IMR-90 (cell line): ENCODE measurements at regions not wholly inside any gene's neighbourhood (a gene's known extent, or its start where the extent isn't known, plus 50 kb on each side); places are given as distances from the start of the nearest gene placed in this dataset.

Source experiments
- ATAC-seq: fragments of 200-7000 bp; cut with Tn5 transposase; 2 replicates; pipeline ENCODE4 v1.9.1; 2020; ENCODE audit warnings: low read depth, mild to moderate bottlenecking, moderate library complexity
- BruUV-seq: library from RNA; stranded (reverse); fragments of 400-500 nt; replicated peaks from 2 replicates; lab custom pipeline; 2021; lab: Mats Ljungman, UMichigan
- CTCF ChIA-PET: fragments of 300-600 bp; formaldehyde crosslinking; extraction: SDS; loops from one replicate; lab custom pipeline; 2021; ENCODE audit warnings: antibody characterized with exemption; lab: Yijun Ruan, JAX
- POLR2A ChIA-PET: fragments of 300-600 bp; sonication (Branson Sonifier 250); formaldehyde crosslinking; loops from one replicate; lab custom pipeline; 2022; ENCODE audit warnings: antibody characterized with exemption; ENCODE audit not compliant: unreplicated experiment; lab: Charles Lee
- DNase-seq: peaks from one replicate; pipeline ENCODE4 v3.0.0; 2013
- H2AFZ ChIP-seq: replicated peaks from 2 replicates; pipeline ENCODE3; 2013; ENCODE audit warnings: low read length, mild to moderate bottlenecking; ENCODE audit not compliant: poor library complexity
- H2AK5ac ChIP-seq: 2 replicates; pipeline ENCODE4 v1.6.1; 2013; ENCODE audit warnings: low read depth, low read length, inconsistent platforms
- H2AK9ac ChIP-seq: replicated peaks from 2 replicates; pipeline ENCODE3; 2013; ENCODE audit warnings: mild to moderate bottlenecking, low read depth, low read length, moderate library complexity; ENCODE audit not compliant: poor library complexity
- H2BK120ac ChIP-seq: 2 replicates; pipeline ENCODE4 v1.6.1; 2013; ENCODE audit warnings: low read depth, low read length, inconsistent platforms
- H2BK15ac ChIP-seq: 3 replicates; pipeline ENCODE4 v1.6.1; 2013; ENCODE audit warnings: low read depth, low read length, inconsistent platforms
- H2BK20ac ChIP-seq: 2 replicates; pipeline ENCODE4 v1.6.1; 2013; ENCODE audit warnings: low read depth, mild to moderate bottlenecking, inconsistent platforms, low read length, moderate library complexity
- H2BK5ac ChIP-seq: 2 replicates; pipeline ENCODE4 v1.6.1; 2013; ENCODE audit warnings: mild to moderate bottlenecking, low read depth, low read length, inconsistent platforms; ENCODE audit not compliant: poor library complexity, severe bottlenecking
- H3K14ac ChIP-seq: replicated peaks from 2 replicates; pipeline ENCODE4 v1.6.1; 2013; ENCODE audit warnings: low read depth, low read length, inconsistent platforms
- H3K18ac ChIP-seq: 2 replicates; pipeline ENCODE4 v1.6.1; 2013; ENCODE audit warnings: low read depth, low read length, control low read depth
- H3K23ac ChIP-seq: 2 replicates; pipeline ENCODE4 v1.6.1; 2013; ENCODE audit warnings: low read depth, low read length, inconsistent platforms
- H3K27ac ChIP-seq: 2 replicates; pipeline ENCODE4 v1.5.1; 2013; ENCODE audit warnings: mild to moderate bottlenecking, control low read depth, low read length; ENCODE audit not compliant: insufficient read depth
- H3K27me3 ChIP-seq: 2 replicates; pipeline ENCODE4 v1.6.1; 2013; ENCODE audit warnings: low read length; ENCODE audit not compliant: control insufficient read depth, insufficient read depth
- H3K36me3 ChIP-seq: 2 replicates; pipeline ENCODE4 v1.6.1; 2013; ENCODE audit warnings: low read length, mixed read lengths; ENCODE audit not compliant: control insufficient read depth, insufficient read depth
- H3K4ac ChIP-seq: 2 replicates; pipeline ENCODE4 v1.6.1; 2013; ENCODE audit warnings: low read depth, low read length, inconsistent platforms
- H3K4me1 ChIP-seq: 2 replicates; pipeline ENCODE4 v1.6.1; 2013; ENCODE audit warnings: low read length, mixed read lengths; ENCODE audit not compliant: control insufficient read depth, insufficient read depth
- H3K4me2 ChIP-seq: 2 replicates; pipeline ENCODE4 v1.6.1; 2013; ENCODE audit warnings: low read depth, mild to moderate bottlenecking, control low read depth, low read length, moderate library complexity
- H3K4me3 ChIP-seq: 2 replicates; pipeline ENCODE4 v1.5.1; 2013; ENCODE audit warnings: low read depth, mild to moderate bottlenecking, control low read depth, low read length, moderate library complexity; ENCODE audit not compliant: insufficient read depth
- H3K56ac ChIP-seq: 2 replicates; pipeline ENCODE4 v1.6.1; 2013; ENCODE audit warnings: low read length, inconsistent platforms; ENCODE audit not compliant: insufficient read depth; ENCODE audit errors: extremely low read depth
- H3K79me1 ChIP-seq, 2 experiments: 2 replicates each; pipeline ENCODE4 v1.6.1; 2013; ENCODE audit warnings: low read length in 2 of 2, inconsistent platforms in 1 of 2, low read depth in 1 of 2
- H3K9ac ChIP-seq: 2 replicates; pipeline ENCODE4 v1.6.1; 2013; ENCODE audit warnings: low read depth, low read length, control low read depth
- H3K9me1 ChIP-seq: 2 replicates; pipeline ENCODE4 v1.6.1; 2013; ENCODE audit warnings: low read length, inconsistent platforms; ENCODE audit not compliant: insufficient read depth
- H3K9me3 ChIP-seq: 2 replicates; pipeline ENCODE4 v1.6.1; 2013; ENCODE audit warnings: low read length; ENCODE audit not compliant: control insufficient read depth, insufficient read depth
- H4K20me1 ChIP-seq: 2 replicates; pipeline ENCODE4 v1.6.1; 2013; ENCODE audit warnings: low read length, inconsistent platforms; ENCODE audit not compliant: insufficient read depth
- H4K5ac ChIP-seq: 2 replicates; pipeline ENCODE4 v1.6.1; 2013; ENCODE audit warnings: mild to moderate bottlenecking, low read depth, low read length, control low read depth
- H4K8ac ChIP-seq, 2 experiments: 2 replicates each; pipeline ENCODE4 v1.6.1; 2013; ENCODE audit warnings: low read depth in 2 of 2, low read length in 2 of 2, control low read depth in 1 of 2, inconsistent platforms in 1 of 2
- H4K91ac ChIP-seq: 2 replicates; pipeline ENCODE4 v1.6.1; 2013; ENCODE audit warnings: low read depth, low read length, inconsistent platforms; ENCODE audit not compliant: insufficient read depth
- MAZ ChIP-seq: IDR thresholded peaks from 2 replicates; pipeline ENCODE4 v1.6.1; 2012; ENCODE audit warnings: low read depth, mild to moderate bottlenecking, low read length, improper control_type of control experiment, moderate library complexity, borderline replicate concordance
- POLR2A ChIP-seq: IDR thresholded peaks from 2 replicates; pipeline ENCODE4 v1.6.1; 2012; ENCODE audit warnings: mild to moderate bottlenecking, low read depth, low read length
- WGBS, 2 experiments: methylation state at CpG; one replicate each; pipeline versions ENCODE4 v1.1.5 to v1.1.7; 2013; ENCODE audit warnings: missing lambda C conversion rate in 2 of 2; ENCODE audit not compliant: insufficient read length in 1 of 2; ENCODE audit errors: extremely low coverage in 2 of 2; 5-methylcytosine and 5-hydroxymethylcytosine counted together
- dilution Hi-C: fragments of 300-500 bp; cut with HindIII; formaldehyde crosslinking; loops from one replicate; pipeline ENCODE4 v1.14.3; 2018; ENCODE audit warnings: low sequenced_read_pairs; ENCODE audit not compliant: unreplicated experiment
- in situ Hi-C: fragments of 300-500 bp; cut with MboI; formaldehyde crosslinking; loops from 3 replicates; pipeline ENCODE4 v1.14.3; 2019; ENCODE audit warnings: low sequenced_read_pairs, inconsistent platforms, mixed read lengths
- intact Hi-C: fragments of 100-400 bp; cut with micrococcal nuclease; formaldehyde crosslinking; loops from 2 replicates; pipeline ENCODE4 v1.10.0; 2022

DNA sequence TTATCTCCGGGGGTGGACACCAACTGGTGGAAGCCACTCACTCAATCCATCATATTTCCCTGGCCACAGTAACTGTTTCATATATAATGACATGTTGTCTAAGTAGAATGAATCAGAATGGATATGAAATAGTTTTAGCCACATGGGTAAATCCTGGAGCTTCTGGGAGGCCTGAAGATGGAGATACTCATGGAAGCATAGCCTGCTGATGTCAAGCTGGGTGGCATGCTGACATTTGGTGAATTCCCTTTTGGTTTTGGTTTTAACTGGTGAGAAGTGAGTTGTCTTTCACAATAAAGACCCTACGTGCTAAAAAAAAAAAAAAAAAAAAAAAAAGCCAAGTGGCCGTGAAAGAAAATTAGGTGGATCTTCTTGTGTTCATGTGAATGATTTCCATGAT lies 105.3 kb upstream of the ITGA6 start:
- Histone ChIP-seq H2BK5ac (no peak overlapping the region), H3K9me3 (no peaks in the 10 kb centered on the region), H4K91ac (no peak overlapping the region), H3K27ac (no peak overlapping the region), H2BK120ac (no peak overlapping the region), H3K79me1 (no peaks in the 10 kb centered on the region), H3K36me3 (no peaks in the 10 kb centered on the region), H3K4ac (no peak overlapping the region), H4K8ac (no peak overlapping the region), H3K14ac (no peak overlapping the region), H2BK15ac (no peak overlapping the region), H3K4me1 (peaks cover 5% of the 10 kb centered on the region; the same call in 1 of the 2 replicates), H2BK20ac (no peak overlapping the region), H2AK5ac (no peak overlapping the region), H3K56ac (no peak overlapping the region), H3K9ac (no peak overlapping the region), H3K4me2 (no peak overlapping the region), H3K18ac (no peak overlapping the region), H4K5ac (no peak overlapping the region), H2AFZ (no peak overlapping the region), H4K20me1 (no peaks in the 10 kb centered on the region), H3K23ac (no peak overlapping the region), H3K4me3 (no peak overlapping the region), H2AK9ac (no peak overlapping the region), H3K9me1 (peaks cover 2% of the 10 kb centered on the region; the same call in 1 of the 2 replicates), H3K27me3 (no peaks in the 10 kb centered on the region)
- intact Hi-C loops (no loop called here), dilution Hi-C loops (no loop called here), in situ Hi-C loops (no loop called here)
- WGBS, 2 experiments = no CpG with 5 or more reads among the region's 3 CpGs
- ATAC-seq (no peak), DNase-seq (no peak)
- TF ChIP-seq POLR2A (no peak), MAZ (no peak)
- BruUV-seq = no TSS peak
- POLR2A ChIA-PET = no interaction called here
- CTCF ChIA-PET = no interaction called here
